ENCODE measurements at regions not wholly inside any gene's neighbourhood (a gene's known extent, or its start where the extent isn't known, plus 50 kb on each side); places are given as distances from the start of the nearest gene placed in this dataset.
"Not testable (repeated sequence)": the region's sequence is repeated elsewhere in the genome, so short reads cannot be mapped to it uniquely, and the experiment has no call there.

DNA sequence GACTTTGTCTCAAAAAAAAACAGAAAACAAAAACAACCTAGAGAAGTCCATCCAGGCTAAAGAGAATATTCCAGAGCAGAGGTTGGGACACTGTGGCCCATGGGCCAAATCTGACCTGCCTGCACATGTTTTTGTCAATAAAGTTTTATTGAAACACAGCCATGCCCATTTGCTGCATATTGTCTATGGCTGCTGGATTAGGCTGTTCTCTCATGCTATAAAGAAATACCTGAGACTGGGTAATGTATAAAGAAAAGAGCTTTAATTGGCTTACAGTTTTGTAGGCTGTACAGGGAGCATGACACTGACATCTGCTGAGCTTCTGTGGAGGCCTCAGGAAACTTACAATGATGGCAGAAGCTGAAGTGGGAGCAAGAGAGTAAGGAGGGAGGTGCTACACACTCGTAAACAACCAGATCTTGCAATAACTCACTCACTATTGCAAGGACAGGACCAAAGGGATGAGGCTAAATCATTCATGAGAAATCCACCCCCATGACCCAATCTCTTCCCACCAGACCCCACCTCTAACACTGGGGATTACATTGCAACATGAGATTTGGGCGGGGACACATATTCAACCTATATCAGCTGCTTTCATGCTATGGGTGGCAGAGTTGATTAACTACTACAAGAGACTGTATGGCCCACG is 122.5 kb upstream of the KRTAP5-11 start:
- H3K27me3 ChIP-seq: not testable (repeated sequence)

DNA sequence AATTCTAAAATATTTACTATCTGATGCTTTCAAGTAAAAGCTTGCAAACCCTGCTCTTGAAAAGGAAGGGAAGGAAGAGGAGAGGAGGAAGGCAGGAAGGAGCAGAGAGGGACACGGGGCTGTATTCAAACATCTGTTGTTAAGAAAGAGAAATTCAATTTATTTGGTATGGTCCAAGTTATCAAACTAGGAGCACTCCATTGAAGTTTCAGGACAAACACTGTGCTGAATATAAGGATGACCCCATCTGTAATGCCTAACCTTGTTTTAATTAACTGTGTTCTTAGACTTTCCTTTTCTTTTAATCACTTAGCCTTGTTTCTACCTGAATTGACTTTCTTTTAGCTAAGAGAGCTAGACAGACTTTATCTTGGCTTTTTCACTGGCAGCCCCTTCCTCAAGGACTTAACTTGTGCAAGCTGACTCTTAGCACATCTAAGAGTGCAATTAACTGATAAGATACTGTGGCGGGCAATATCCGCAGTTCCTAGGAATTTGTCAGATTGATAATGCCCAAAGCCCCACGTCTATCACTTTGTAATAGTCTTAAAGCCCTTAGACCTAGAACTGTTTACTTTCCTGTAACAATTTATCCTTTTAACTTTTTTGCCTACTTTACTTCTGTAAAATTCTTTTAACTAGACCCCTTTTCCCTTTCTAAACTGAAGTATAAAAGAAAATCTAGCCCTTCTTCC is 123.2 kb upstream of the KRTAP5-11 start:
- H3K9me3 ChIP-seq; H3K27ac ChIP-seq; H3K4me1 ChIP-seq (ENCODE audit: control insufficient read depth in 1 of 2, insufficient read depth in 1 of 2, low read depth in 1 of 2, low read length in 1 of 2); H3K36me3 ChIP-seq; H3K27me3 ChIP-seq; H3K4me3 ChIP-seq (ENCODE audit: low read depth in 1 of 2, low read length in 1 of 2): not testable (repeated sequence)

More for the DNA sequence above, 122.5 kb upstream of the KRTAP5-11 start:
- H3K36me3 ChIP-seq; H3K9me3 ChIP-seq; H3K27ac ChIP-seq; H3K4me3 ChIP-seq (ENCODE audit: low read depth in 1 of 2, low read length in 1 of 2); H3K4me1 ChIP-seq (ENCODE audit: control insufficient read depth in 1 of 2, insufficient read depth in 1 of 2, low read depth in 1 of 2, low read length in 1 of 2): not testable (repeated sequence)

DNA sequence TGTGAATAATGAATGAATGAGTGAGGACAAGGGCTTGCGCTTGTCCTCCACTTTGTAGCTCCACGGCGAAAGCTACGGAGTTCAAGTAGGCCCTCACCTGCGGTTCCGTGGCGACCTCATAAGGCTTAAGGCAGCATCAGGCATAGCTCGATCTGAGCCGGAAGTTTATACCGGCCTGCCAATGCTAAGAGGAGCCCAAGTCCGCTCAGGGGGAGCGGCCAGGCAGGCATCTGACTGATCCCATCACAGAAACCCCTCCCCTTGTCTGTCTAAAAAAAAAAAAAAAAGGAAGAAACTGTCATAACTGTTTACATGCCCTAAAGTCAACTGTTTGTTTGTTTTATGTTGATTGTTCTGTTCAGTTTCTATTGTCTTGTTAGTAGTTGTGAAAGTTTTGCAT is 124.4 kb upstream of the KRTAP5-11 start:
- H3K27me3 ChIP-seq; H3K4me3 ChIP-seq (ENCODE audit: low read depth in 1 of 2, low read length in 1 of 2); H3K4me1 ChIP-seq (ENCODE audit: control insufficient read depth in 1 of 2, insufficient read depth in 1 of 2, low read depth in 1 of 2, low read length in 1 of 2); H3K27ac ChIP-seq; H3K9me3 ChIP-seq; H3K36me3 ChIP-seq: not testable (repeated sequence)

DNA sequence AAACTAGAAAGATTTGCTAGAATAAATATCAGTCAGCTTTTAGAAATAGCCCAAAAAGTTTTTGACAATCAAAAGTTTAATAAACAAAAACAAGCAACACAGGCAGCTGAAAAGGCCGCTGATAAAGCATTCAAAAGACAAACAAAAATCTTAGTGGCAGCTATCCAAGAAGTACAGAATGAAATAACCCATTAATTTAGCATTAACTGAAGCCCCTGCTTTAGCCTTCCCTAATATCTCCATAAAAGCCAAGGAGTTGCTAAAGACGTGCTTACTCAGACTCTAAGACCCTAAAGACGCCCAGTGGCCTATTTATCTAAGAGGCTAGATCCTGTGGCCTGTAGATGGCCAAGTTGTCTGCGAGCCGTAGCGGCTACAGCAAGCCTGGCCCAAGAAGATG is 123.5 kb upstream of the DEFB108B start:
- H3K36me3 ChIP-seq; H3K4me1 ChIP-seq (ENCODE audit: control insufficient read depth in 1 of 2, insufficient read depth in 1 of 2, low read depth in 1 of 2, low read length in 1 of 2); H3K27ac ChIP-seq; H3K4me3 ChIP-seq (ENCODE audit: low read depth in 1 of 2, low read length in 1 of 2); H3K9me3 ChIP-seq; H3K27me3 ChIP-seq: not testable (repeated sequence)

DNA sequence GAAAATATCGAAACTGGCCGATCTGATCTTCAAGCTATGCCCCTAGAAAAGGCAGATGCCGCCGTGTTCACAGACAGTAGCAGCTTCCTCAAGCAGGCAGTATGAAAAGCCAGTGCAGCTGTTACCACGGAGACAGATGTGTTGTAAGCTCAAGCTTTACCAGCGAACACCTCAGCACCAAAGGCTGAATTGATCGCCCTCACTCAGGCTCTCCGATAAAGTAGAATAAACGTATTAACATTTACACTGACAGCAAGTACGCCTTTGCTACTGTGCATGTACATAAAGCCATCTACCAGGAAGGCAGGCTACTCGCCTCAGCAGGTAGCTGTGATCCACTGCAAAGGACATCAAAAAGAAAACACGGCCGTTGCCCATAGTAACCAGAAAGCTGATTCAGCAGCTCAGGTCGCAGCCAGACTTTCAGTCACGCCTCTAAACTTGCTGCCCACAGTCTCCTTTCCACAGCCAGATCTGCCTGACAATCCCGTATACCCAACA is 122.8 kb upstream of the DEFB108B start:
- H3K9me3 ChIP-seq; H3K36me3 ChIP-seq; H3K4me1 ChIP-seq (ENCODE audit: control insufficient read depth in 1 of 2, insufficient read depth in 1 of 2, low read depth in 1 of 2, low read length in 1 of 2); H3K27ac ChIP-seq; H3K27me3 ChIP-seq; H3K4me3 ChIP-seq (ENCODE audit: low read depth in 1 of 2, low read length in 1 of 2): not testable (repeated sequence)

DNA sequence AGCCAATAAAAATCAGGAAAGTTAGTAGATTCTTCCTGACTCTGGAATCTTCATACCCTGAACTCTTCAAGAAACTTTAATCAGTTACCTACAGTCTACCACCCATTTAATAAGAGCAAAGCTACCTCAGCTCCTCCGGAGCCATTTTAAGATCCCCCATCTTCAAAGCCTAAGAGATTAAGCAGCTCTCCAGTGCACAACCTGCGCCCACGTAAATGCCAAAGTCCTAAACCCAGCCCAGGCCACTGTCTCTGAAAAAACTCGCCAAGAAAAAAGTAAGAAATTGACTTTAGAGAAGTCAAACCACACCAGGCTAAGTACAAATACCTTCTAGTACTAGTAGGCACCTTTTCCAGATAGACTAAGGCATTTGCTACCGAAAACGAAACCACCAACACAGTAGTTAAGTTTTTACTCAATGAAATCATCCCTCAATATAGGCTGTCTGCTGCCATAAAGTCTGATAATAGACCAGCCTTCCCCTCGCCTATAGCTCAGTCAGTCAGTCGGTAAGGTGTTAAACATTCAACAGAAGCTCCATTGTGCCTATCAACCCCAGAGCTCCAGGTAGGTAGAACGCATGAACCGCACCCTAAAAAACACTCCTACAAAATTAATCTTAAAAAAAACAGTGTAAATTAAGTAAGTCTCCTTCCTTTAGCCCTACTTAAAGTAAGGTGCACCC is 122.2 kb upstream of the DEFB108B start:
- not testable (repeated sequence) for H3K27ac ChIP-seq; H3K4me3 ChIP-seq (ENCODE audit: low read depth in 1 of 2, low read length in 1 of 2); H3K36me3 ChIP-seq; H3K27me3 ChIP-seq; H3K9me3 ChIP-seq; H3K4me1 ChIP-seq (ENCODE audit: control insufficient read depth in 1 of 2, insufficient read depth in 1 of 2, low read depth in 1 of 2, low read length in 1 of 2)

DNA sequence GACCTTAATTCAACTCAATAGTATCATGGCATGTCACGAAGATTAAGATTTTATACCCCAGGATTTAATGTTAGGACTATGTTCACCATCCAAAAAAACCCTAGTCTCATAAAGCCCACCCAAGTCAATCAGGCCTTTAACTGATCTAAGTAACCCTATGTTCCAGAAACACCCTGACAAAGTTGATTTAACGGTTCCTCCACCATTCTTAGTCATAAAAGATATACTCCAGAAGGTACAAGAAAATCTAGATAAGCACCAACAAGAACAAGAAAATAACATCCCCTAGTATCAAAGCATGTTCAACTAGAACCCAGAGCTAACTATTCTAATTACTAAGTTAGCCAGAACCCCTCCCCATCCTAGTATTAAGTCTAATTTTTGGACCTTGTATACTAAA is 120.7 kb upstream of the DEFB108B start:
- H3K27me3 ChIP-seq; H3K27ac ChIP-seq; H3K36me3 ChIP-seq; H3K9me3 ChIP-seq; H3K4me3 ChIP-seq (ENCODE audit: low read depth in 1 of 2, low read length in 1 of 2); H3K4me1 ChIP-seq (ENCODE audit: control insufficient read depth in 1 of 2, insufficient read depth in 1 of 2, low read depth in 1 of 2, low read length in 1 of 2): not testable (repeated sequence)

DNA sequence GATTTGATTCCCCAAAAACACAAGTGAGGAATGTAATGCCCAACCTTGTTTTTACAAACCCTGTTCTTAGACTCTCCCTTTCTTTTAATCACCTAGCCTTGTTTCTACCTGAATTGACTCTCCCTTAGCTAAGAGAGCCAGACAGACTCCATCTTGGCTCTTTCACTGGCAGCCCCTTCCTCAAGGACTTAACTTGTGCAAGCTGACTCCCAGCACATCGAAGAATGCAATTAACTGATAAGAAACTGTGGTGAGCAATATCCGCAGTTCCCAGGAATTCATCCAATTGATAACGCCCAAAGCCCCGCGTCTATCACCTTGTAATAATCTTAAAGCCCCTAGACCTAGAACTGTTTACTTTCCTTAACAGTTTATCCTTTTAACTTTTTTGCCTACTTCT is 120.2 kb upstream of the DEFB108B start:
- not testable (repeated sequence) for H3K4me1 ChIP-seq (ENCODE audit: control insufficient read depth in 1 of 2, insufficient read depth in 1 of 2, low read depth in 1 of 2, low read length in 1 of 2); H3K27ac ChIP-seq; H3K9me3 ChIP-seq; H3K36me3 ChIP-seq; H3K4me3 ChIP-seq (ENCODE audit: low read depth in 1 of 2, low read length in 1 of 2); H3K27me3 ChIP-seq

DNA sequence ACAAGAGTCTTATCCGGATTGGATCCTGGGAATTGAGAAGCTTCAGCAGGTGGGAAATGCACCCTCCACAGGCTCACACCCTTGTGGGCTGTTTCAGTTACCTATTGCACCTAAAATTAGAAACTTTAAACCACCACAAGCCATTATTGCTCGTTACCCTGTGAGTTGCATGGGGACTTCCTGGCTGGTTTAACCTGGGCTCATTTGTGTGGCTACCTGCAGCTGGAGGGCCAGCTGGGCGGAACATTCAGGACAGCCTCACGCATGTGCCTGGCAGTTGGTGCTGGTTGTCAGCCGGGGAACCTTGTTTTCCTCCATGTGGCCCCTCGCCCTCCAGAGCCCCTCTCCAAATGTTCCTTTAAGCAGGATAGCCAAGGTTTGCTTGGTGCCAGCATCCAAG is 118.5 kb upstream of the DEFB108B start:
- not testable (repeated sequence) for H3K27me3 ChIP-seq; H3K27ac ChIP-seq; H3K4me1 ChIP-seq (ENCODE audit: control insufficient read depth in 1 of 2, insufficient read depth in 1 of 2, low read depth in 1 of 2, low read length in 1 of 2); H3K9me3 ChIP-seq; H3K4me3 ChIP-seq (ENCODE audit: low read depth in 1 of 2, low read length in 1 of 2); H3K36me3 ChIP-seq

DNA sequence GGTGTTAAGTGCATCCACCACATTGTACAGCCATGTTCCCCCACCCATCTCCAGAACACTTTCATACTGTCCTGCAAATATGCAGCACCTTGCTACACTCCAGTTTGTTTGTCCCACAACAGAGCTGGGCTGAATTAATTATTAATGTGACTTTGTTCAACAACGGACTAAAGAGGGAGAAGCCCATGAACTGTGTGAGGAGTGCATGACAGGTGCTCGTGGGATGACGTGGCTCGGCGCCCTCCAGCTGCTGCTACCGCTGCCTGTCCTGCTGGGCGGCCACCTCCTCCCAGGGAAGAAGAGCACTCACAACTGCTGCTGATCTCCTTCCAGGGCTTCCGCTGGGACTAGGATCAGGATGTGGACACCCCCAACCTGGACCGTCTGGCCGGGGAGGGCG is 111.2 kb upstream of the DEFB108B start:
- not testable (repeated sequence) for H3K27ac ChIP-seq; H3K4me1 ChIP-seq (ENCODE audit: control insufficient read depth in 1 of 2, insufficient read depth in 1 of 2, low read depth in 1 of 2, low read length in 1 of 2); H3K27me3 ChIP-seq; H3K36me3 ChIP-seq; H3K4me3 ChIP-seq (ENCODE audit: low read depth in 1 of 2, low read length in 1 of 2); H3K9me3 ChIP-seq

DNA sequence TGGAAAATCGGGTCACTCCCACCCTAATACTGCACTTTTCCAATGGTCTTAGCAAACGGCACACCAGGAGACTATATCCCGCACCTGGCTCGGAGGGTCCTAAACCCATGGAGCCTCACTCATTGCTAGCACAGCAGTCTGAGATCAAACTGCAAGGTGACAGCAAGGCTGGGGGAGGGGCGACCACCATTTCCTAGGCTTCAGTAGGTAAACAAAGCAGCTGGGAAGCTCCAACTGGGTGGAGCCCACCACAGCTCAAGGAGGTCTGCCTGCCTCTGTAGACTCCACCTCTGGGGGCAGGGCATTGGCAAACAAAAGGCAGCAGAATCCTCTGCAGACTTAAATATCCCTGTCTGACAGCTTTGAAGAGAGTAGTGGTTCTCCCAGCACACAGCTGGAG is 109.0 kb upstream of the DEFB108B start:
- not testable (repeated sequence) for H3K4me3 ChIP-seq (ENCODE audit: low read depth in 1 of 2, low read length in 1 of 2); H3K9me3 ChIP-seq; H3K4me1 ChIP-seq (ENCODE audit: control insufficient read depth in 1 of 2, insufficient read depth in 1 of 2, low read depth in 1 of 2, low read length in 1 of 2); H3K36me3 ChIP-seq; H3K27ac ChIP-seq; H3K27me3 ChIP-seq

DNA sequence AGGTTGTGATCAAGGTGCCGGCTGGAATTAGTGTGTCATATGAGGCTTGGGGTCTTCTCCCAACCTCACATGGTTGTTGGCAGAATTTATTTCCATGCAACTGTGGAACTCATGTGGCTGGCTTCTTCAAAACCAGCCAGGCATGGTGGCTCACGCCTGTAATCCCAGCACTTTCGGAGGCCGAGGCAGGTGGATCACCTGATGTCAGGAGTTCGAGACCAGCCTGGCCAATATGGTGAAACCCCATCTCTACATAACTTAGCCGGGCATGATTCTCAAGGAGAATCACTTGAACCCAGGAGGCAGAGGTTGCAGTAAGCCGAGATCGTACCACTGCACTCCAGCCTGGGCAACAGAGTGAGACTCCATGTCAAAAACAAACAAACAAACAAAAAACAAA is 102.3 kb upstream of the DEFB108B start:
- not testable (repeated sequence) for H3K4me3 ChIP-seq (ENCODE audit: low read depth in 1 of 2, low read length in 1 of 2); H3K4me1 ChIP-seq (ENCODE audit: control insufficient read depth in 1 of 2, insufficient read depth in 1 of 2, low read depth in 1 of 2, low read length in 1 of 2); H3K27me3 ChIP-seq; H3K36me3 ChIP-seq; H3K9me3 ChIP-seq; H3K27ac ChIP-seq

DNA sequence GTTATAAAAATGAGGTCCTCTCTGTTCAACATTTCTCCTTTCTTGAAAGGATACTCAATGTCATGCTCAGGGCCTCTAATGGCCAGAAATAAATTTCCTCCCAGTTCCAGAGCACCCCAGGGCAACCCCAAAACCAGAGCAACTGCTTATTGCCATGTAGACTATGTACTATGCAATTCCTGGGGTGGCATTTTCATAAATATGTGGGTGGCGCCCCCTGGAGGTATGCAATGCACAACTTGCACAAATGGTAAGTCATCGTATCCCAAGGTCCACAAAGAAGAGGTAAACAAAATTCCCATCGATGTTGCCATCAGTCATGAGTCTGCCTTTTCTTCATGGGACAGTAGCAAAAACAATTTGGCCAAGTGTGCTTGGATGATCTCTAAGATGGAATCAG is 98.6 kb upstream of the DEFB108B start:
- not testable (repeated sequence) for H3K27ac ChIP-seq; H3K4me3 ChIP-seq (ENCODE audit: low read depth in 1 of 2, low read length in 1 of 2); H3K4me1 ChIP-seq (ENCODE audit: control insufficient read depth in 1 of 2, insufficient read depth in 1 of 2, low read depth in 1 of 2, low read length in 1 of 2); H3K27me3 ChIP-seq; H3K9me3 ChIP-seq; H3K36me3 ChIP-seq

DNA sequence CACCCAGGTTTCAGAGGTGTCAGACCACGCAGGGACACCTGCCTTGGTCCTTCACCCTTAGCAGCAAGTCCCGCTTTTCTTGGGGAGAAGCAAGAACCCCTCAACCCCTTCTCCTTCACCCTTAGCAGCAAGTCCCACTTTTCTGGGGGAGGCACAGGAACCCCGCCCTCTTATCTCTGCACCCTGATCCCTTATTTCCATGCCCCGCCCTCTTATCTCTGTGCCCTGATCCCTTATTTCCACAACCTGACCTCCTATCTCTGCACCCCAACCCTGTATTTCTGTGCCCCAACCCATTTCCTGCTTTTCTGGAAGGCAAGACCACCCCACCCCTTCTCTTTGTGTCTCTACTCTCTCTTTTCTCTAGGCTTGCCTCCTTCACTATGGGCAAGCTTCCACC is 94.7 kb upstream of the DEFB108B start:
- not testable (repeated sequence) for H3K4me3 ChIP-seq (ENCODE audit: low read depth in 1 of 2, low read length in 1 of 2); H3K27ac ChIP-seq; H3K9me3 ChIP-seq; H3K36me3 ChIP-seq; H3K4me1 ChIP-seq (ENCODE audit: control insufficient read depth in 1 of 2, insufficient read depth in 1 of 2, low read depth in 1 of 2, low read length in 1 of 2)
- H3K27me3 ChIP-seq: peaks cover 21% of the 10 kb centered on the region
